GM12878 (cell line): ENCODE measurements at regions not wholly inside any gene's neighbourhood (a gene's known extent, or its start where the extent isn't known, plus 50 kb on each side); places are given as distances from the start of the nearest gene placed in this dataset.

Experiments
- BCL11A ChIP-seq: IDR thresholded peaks from 2 replicates; pipeline ENCODE4 v1.6.1; 2011; ENCODE audit warnings: low read depth, low read length
- CHD4 ChIP-seq: fragments of 200-600 bp; sonication (generic); IDR thresholded peaks from 2 replicates; pipeline ENCODE4 v1.6.1; 2016; ENCODE audit warnings: mild to moderate bottlenecking
- CREB1 ChIP-seq: IDR thresholded peaks from 2 replicates; pipeline ENCODE4 v1.6.1; 2012; ENCODE audit warnings: low read depth, mild to moderate bottlenecking, inconsistent platforms
- CTCF ChIP-seq, 3 experiments: IDR thresholded peaks in 2 of 3; conservative IDR thresholded peaks in 1 of 3; 2 replicates each; pipeline ENCODE4 v1.5.1; 2011; ENCODE audit warnings: low read depth in 3 of 3, low read length in 3 of 3, mild to moderate bottlenecking in 3 of 3, control low read depth in 2 of 3, moderate library complexity in 2 of 3, inconsistent platforms in 1 of 3, mixed read lengths in 1 of 3; ENCODE audit not compliant: control insufficient read depth in 2 of 3, insufficient read depth in 1 of 3; ENCODE audit errors: extremely low read depth in 1 of 3
- EZH2 ChIP-seq: IDR thresholded peaks from 2 replicates; pipeline ENCODE4 v1.6.1; 2012; ENCODE audit warnings: low read depth, mild to moderate bottlenecking, control low read depth, inconsistent platforms, low read length, borderline replicate concordance; ENCODE audit not compliant: control insufficient read depth
- HCFC1 ChIP-seq: fragments of 150-350 bp; IDR thresholded peaks from 2 replicates; pipeline ENCODE4 v1.6.1; 2014; ENCODE audit warnings: low read length
- HDAC6 ChIP-seq: fragments of 200-600 bp; sonication (generic); IDR thresholded peaks from one replicate; pipeline ENCODE4 v1.8.0; 2017; ENCODE audit warnings: antibody characterized with exemption; ENCODE audit not compliant: unreplicated experiment
- MAX ChIP-seq: IDR thresholded peaks from 2 replicates; pipeline ENCODE4 v1.6.1; 2012; ENCODE audit warnings: low read depth, low read length, improper control_type of control experiment
- NBN ChIP-seq: fragments of 450-650 bp; IDR thresholded peaks from 2 replicates; pipeline ENCODE4 v1.6.1; 2016
- NR2C1 ChIP-seq: fragments of 450-650 bp; IDR thresholded peaks from 2 replicates; pipeline ENCODE4 v1.6.1; 2017; ENCODE audit warnings: antibody characterized with exemption, mild to moderate bottlenecking, moderate library complexity
- RAD51 ChIP-seq: fragments of 450-650 bp; IDR thresholded peaks from 2 replicates; pipeline ENCODE4 v1.6.1; 2016; ENCODE audit warnings: moderate library complexity, mild to moderate bottlenecking, inconsistent platforms
- SIN3A ChIP-seq: IDR thresholded peaks from 2 replicates; pipeline ENCODE4 v1.6.1; 2012; ENCODE audit warnings: low read depth, low read length, improper control_type of control experiment
- ZNF274 ChIP-seq: IDR thresholded peaks from one replicate; pipeline ENCODE4 v1.8.0; 2011; ENCODE audit not compliant: insufficient read length, insufficient read depth

- no peak for TF ChIP-seq CREB1
- no peak for TF ChIP-seq CTCF (IDR thresholded peaks at IDR 0.05 in 2 of 3, conservative IDR thresholded peaks at IDR 0.05 in 1 of 3; ENCODE audit: control insufficient read depth in 2 of 3, extremely low read depth in 1 of 3, insufficient read depth in 1 of 3, low read depth in 3 of 3, low read length in 3 of 3)
- no peak for TF ChIP-seq NBN
- no peak for TF ChIP-seq HDAC6
- no peak for TF ChIP-seq MAX
- TF ChIP-seq ZNF274 = no peak
- no peak for TF ChIP-seq CHD4
- no peak for TF ChIP-seq NR2C1
- TF ChIP-seq HCFC1 = no peak
- TF ChIP-seq EZH2 = no peak
- TF ChIP-seq BCL11A = no peak
- no peak for TF ChIP-seq RAD51
- TF ChIP-seq SIN3A = no peak
Observed at GRCh38 chr9:102551346-102551745, 443.8 kb upstream of the CYLC2 start.
